HG02938 (cell line): ENCODE measurements at regions not wholly inside any gene's neighbourhood (a gene's known extent, or its start where the extent isn't known, plus 50 kb on each side); places are given as distances from the start of the nearest gene placed in this dataset.

Source experiments
- ATAC-seq: cut with Tn5 transposase; IDR thresholded peaks from one replicate; pipeline ENCODE4 v1.9.1; 2021; ENCODE audit warnings: mild to moderate bottlenecking, moderate library complexity; ENCODE audit not compliant: unreplicated experiment

- ATAC-seq: no peak
Observed at GRCh38 chr9:13674926-13675637, 395.6 kb upstream of the MPDZ start.

DNA sequence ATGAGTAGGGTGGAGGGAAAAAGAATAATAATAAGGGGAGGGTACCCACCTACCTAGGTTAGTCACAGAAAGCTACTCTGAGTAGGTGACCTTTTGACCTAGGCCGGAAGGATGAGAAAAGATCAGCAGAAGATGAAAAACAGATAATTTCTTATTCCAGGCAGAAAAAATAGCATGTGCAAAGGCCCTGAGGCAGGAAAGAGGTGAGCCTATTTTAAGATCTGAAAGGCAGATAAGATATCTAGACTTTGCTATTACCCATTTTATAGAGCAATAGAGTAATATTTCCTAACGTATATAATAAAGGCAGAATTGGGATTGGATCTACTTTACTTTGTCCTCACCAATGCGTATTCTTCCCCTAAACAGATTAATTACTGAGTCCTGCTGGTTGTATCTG, 393.9 kb upstream of the MPDZ start:
- ATAC-seq: no peak

DNA sequence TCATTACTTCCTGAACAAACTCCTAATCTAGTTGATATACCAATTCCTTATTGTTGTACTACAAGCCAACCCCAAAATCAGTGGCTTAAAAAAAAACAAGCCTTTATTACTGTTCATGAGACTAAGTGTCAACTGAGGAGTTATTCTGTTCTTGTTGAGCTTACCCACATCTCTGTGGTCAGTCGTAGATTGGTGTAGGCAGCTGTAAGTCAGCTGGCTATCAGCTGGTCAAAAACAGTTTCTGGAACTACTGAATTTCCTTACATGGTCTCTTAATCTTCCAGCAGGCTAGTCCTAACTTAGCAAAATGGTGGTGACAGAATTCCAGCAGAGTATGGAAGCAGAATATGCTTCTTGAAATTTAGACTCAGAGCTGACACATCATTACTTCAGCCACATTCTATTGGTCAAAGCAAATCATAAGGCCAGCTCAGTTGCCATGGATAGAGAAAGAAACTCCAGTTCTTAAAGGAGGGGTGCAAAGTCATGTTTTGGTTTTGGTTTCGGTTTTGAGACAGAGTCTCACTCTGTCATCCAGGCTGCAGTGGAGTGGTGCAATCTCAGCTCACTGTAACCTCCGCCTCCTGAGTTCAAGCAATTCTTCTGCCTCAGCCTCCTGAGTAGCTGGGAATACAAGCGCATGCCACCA, 386.1 kb upstream of the MPDZ start:
- no peak for ATAC-seq

DNA sequence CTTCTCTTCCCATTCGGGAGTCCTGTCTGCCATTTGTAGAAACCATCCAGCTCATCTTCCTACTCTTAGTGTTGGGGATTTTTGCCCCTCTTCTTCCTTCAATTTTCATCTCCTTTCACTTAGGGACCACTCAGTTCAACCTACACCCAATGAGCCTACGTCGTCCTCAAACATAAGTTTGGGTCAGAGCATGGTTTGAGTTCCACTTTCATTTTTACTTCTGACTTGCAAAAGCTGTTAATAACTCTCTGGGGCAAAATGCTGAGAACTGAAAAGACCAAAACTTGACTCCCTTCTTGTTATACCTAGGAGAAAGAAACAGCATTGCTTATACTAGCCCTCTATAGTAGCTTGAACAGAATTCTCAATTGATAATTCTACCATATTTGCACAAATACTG, 381.5 kb upstream of the MPDZ start:
- ATAC-seq: peak; percentile 67

GRCh38 chr9:13651969-13652663, 372.6 kb upstream of the MPDZ start:
- no peak for ATAC-seq

GRCh38 chr9:13651526-13651925, 372.0 kb upstream of the MPDZ start:
- no peak for ATAC-seq

DNA sequence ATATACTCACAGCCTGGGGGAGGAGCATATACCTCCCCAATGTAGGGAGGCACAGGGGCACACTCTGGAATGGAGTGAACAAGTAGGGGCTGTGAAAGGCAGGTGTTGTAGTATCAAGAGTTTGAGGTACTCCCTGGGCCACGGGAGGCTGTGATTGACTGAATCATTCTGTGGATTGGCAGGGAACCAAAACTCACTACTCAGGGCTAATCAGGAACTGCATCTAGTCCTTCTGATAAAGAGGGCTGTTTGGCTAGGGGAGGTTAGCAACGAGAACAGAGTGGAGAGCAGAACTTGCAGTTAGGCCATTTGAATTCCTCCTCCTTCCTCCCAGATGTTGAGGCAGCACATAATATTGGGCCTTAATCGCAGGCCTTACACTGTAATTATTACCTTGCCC, 369.2 kb upstream of the MPDZ start:
- ATAC-seq: no peak

- no peak for ATAC-seq
Observed at GRCh38 chr9:13648068-13648467, 368.6 kb upstream of the MPDZ start.

DNA sequence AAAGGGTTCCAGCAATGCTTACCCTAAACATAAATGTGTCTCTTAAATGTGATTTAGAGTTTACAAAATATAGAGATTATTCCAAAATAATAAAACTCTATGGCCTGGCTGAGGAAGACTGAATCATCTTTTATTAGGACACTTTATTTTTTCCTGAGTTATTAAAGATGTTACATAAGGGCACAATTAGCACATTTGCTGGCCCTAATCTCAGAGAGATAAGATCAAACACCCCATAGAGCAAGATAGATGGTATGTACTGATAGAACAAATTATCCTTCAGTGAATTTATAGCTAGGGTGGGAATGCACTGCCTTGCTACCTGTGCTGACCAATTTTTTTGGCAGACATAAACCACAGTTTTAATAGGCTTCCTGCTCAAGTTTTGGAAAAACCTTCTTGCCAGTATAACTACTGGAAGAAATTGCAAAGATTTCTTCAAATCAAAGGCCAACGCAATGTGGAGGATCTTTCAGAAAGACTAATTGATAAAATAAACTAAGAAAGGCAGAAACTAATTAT, 367.1 kb upstream of the MPDZ start:
- ATAC-seq: no peak

DNA sequence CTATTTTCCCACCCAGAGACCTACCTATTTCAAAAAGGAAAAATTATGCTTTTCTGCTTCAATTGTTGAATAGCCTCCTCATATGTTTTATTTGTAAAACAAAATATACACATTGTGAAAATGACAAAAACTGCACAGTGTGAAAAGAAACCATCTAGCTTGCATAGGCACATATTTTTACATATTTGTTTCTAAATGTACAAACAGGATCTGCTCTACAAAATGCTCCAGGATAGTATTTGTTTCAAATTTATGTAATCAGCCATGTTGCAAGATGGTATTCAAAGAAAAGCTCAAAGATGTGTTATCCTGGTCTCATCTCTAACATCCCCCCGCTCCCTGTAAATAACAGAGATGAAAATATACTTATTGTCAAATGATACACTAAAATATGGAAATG, 366.1 kb upstream of the MPDZ start:
- no peak for ATAC-seq

DNA sequence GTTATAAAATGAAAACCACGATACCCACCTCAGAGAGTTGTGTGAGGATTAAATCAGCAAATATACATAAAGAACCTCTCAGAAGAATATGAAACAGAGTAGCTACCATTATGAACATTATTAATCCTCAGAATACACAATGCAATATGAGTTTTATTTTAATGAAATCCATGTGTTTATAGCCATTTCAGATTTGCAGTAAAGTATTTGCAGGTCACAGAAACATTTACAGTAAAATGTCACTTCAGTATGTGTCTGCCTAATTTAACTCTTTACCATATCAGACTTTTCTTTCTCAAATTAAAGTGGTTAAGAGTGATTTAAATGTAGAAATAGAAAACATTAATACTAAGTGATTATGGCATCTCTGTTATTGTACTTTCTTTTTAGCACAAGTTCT, 365.2 kb upstream of the MPDZ start:
- ATAC-seq: no peak

DNA sequence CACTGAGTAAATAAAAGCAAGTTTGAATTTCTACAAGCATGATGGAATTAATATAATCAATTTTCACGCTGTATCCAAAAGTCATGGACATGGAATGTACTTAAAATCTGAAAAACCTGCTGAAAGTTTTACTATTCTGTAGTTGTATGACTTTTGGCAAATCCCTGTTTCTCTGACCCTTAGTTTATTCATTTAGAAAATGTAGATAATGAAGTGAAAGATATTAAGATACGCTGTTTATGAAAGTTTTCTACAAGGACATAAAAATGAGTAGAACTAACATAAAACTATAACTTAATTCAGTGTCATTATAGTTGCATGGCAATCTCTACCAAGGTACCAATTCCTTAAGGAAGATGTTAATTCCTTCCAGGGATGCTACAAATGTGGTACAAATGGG, 363.2 kb upstream of the MPDZ start:
- no peak for ATAC-seq

DNA sequence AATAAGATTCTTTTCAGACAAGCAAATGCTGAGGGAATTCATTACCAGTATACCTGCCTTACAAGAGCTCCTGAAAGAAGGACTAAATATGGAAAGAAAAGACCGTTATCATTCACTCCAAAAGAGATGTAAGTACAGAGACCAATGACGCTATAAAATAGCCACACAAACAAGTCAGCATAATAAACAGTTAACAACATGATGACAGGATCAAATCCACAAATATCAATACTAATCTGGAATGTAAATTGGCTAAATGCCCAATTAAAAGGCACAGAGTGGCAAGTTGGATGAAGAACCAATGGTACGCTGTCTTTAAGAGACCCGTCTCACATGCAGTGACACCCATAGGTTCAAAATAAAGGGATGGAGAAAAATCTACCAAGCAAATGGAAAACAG, 349.6 kb upstream of the MPDZ start:
- no peak for ATAC-seq

- no peak for ATAC-seq
Observed at GRCh38 chr9:13628526-13628925, 349.0 kb upstream of the MPDZ start.

- ATAC-seq: no peak
Observed at GRCh38 chr9:13627502-13627901, 348.0 kb upstream of the MPDZ start.

- ATAC-seq: no peak
Observed at GRCh38 chr9:13627071-13627470, 347.6 kb upstream of the MPDZ start.

DNA sequence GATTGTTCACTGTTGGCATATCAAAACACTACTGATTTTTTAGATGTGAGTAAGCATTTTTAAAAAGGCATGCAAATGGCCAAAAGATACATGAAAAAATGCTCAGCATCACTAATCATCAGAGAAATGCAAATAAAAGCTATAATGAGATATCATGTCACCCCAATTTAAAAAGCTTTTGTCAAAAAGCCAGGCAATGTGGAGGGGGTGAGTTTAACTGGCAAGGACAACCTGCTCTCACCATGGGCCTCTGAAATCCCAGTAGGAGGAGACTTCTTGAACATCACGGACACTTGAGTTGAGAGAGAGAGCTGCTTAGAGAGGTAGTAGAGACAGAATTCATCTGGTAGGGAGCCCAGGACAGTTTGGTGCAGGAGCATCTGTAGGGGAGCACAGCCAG, 347.1 kb upstream of the MPDZ start:
- no peak for ATAC-seq

DNA sequence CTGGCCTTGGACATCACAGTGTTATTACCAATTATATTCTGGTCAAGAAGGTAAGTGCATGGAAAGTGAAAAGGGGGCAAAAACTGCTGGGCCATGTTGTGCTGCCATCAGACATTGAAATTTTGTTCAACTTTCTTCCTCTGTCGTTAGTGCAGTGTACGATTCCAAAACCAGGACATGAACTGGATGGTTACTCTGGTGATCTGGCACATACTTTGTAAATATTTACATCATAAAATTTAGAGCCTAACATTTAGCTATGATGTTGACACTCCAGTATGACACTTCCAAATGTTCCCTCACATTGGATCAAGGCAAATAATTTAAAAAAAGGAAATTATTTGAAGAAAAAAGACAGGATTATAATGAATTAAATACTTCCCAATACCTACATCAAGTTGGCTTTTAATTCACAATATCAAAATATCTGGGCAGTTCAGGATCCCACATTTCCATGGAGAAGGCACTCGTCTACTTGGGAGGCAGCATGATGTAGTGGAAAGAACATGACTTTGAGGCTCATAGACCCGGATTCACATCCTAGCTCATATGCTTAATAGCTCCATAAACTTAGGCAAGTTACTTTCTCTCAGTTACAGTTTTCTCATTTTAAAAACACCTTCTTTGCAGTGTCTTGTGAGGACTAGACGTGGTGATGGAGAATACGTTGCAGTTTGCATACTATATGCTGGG, 342.5 kb upstream of the MPDZ start:
- ATAC-seq: no peak

DNA sequence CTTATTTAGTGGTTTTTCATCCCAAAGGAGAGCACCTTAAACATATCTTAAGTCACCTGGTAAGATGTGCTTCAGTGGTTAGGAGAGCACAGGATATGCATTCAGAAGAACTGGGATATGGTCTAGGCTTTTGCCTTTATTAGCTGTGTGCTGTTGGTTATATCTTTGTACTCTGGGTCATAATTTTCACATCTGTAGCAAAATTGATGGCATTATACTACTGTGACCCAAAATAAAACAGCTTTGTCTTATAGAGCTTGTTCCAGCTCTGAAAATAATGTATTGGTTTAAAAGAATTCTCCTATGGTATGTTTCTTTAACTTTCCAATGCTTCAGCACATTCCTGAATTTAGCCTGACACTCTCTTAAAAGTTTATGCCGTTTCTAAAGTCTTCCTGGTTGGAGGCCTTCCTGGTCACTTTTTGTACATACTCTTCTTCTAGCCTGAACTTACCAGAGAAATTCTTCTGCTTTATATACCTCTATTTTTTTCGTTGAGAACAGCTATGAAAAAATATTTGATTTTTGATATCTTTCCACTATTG, 337.1 kb upstream of the MPDZ start:
- ATAC-seq: no peak

- ATAC-seq: no peak
Observed at GRCh38 chr9:13615660-13616490, 336.4 kb upstream of the MPDZ start.
